LNCaP clone FGC (cell line): ENCODE measurements at regions not wholly inside any gene's neighbourhood (a gene's known extent, or its start where the extent isn't known, plus 50 kb on each side); places are given as distances from the start of the nearest gene placed in this dataset.

Experiments
- DNase-seq: peaks from one replicate; pipeline ENCODE4 v3.0.0-alpha.2; 2011; ENCODE audit warnings: low read depth
- H3K4me3 ChIP-seq: 2 replicates; pipeline ENCODE4 v1.5.1; 2011; ENCODE audit warnings: mild to moderate bottlenecking, low read depth, low read length, control low read depth
- CTCF ChIP-seq: IDR thresholded peaks from 2 replicates; pipeline ENCODE4 v1.5.1; 2012; ENCODE audit warnings: mild to moderate bottlenecking; ENCODE audit not compliant: control insufficient read depth, insufficient read depth; ENCODE audit errors: extremely low read depth

GRCh38 chr2:104793966-104794365 lies 59.9 kb upstream of the POU3F3 start:
- DNase-seq = no peak
- TF ChIP-seq CTCF = no peak

GRCh38 chr2:104794441-104794840 lies 59.5 kb upstream of the POU3F3 start:
- no peak for TF ChIP-seq CTCF

More at GRCh38 chr2:104793966-104794365, 59.9 kb upstream of the POU3F3 start:
- no peak overlapping the region for H3K4me3 ChIP-seq

More at GRCh38 chr2:104794441-104794840, 59.5 kb upstream of the POU3F3 start:
- no peak for DNase-seq
- no peak overlapping the region for H3K4me3 ChIP-seq
